Inferior parietal cortex (tissue), 1 donor: ENCODE measurements at regions not wholly inside any gene's neighbourhood (a gene's known extent, or its start where the extent isn't known, plus 50 kb on each side); places are given as distances from the start of the nearest gene placed in this dataset.

Experiments
- DNase-seq: peaks from one replicate; pipeline ENCODE4 v3.0.0-alpha.2; 2016; ENCODE audit errors: extremely low spot score

GRCh38 chr9:89655990-89656657 lies 51.3 kb downstream of the GADD45G start:
- no peak for DNase-seq

GRCh38 chr9:89657295-89657694 lies 52.5 kb downstream of the GADD45G start:
- DNase-seq = no peak

DNA sequence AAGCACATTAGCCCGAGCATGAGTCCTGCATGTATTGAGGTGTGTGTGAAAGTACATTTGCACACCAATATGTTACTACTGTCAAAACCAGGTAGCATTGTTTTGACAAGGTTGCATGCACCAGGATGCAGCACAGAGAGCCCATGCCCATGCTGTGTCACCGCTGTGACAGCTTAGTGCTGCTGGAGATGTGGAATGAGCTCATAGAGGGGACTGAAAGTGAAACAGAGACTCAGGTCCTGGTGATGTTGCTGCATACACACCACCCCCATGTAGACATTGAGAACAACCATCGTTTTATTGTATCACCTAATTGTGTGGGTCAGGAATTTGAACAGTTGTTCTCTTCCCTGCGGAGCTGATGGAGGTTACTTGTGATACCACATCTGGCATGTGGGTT lies 53.0 kb downstream of the GADD45G start:
- no peak for DNase-seq

DNA sequence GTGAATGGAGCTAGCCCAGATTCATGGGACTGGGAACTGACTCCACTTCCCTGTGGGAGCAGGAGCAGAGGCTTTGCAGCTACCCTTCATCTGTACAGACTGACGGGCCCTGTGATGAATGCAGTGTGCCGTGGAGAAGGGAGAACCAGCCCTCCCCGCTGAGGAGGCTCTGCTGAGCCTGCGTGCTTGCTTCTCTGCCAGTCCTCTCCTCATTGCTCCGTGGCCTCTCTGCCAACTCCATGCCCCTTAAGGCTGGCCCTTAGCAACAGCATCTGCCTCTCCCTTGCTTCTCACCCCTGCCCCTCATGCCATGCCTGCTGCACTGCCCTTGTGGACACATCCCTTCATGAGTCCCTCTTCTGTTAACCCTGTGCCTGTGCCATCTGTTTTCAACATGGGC lies 53.6 kb downstream of the GADD45G start:
- DNase-seq = no peak

DNA sequence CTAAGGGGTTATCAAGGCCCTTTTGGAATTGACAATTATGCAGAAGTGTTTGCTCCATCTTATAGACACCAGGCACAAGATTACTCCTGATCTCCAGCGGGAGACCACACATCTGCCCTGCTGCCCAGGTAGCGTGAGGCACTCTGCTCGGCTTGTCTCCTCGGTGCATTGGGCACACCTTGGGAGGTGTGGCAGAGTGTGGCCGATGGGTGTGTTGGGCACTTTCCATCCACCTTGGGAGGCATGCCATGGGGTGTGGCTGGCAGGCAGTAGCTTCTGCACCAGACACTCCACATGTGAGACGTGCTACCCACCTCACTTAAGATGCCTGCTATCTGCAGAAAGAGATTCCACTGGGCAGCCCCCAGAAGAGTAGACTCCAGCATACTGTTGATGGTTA lies 54.1 kb downstream of the GADD45G start:
- no peak for DNase-seq

- no peak for DNase-seq
These were observed 54.7 kb downstream of the GADD45G start for GRCh38 chr9:89659473-89659872.

GRCh38 chr9:89659891-89660685 lies 55.3 kb downstream of the GADD45G start:
- DNase-seq = no peak

GRCh38 chr9:89661391-89661949 lies 56.7 kb downstream of the GADD45G start:
- no peak for DNase-seq

GRCh38 chr9:89661956-89662717 lies 57.3 kb downstream of the GADD45G start:
- DNase-seq = peak; percentile 95

- no peak for DNase-seq
These were observed 58.2 kb downstream of the GADD45G start for GRCh38 chr9:89662718-89663613.

DNA sequence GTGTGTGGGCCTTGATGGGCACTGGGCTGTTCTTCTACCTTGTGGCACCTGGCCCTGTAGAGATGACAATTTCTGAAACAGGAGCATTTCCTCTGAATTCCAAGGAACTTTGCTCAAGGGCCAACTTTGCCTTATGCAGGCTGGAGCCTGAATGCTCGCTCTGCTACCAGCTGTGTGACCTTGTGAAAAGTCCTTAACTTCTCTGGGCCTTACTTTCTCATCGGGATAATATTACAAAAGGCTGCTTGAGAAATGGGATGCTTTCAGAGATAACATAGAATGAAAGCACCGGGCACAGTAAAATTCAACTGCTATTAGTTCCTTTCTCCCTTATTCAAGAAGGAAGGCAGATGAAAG lies 58.8 kb downstream of the GADD45G start:
- no peak for DNase-seq

DNA sequence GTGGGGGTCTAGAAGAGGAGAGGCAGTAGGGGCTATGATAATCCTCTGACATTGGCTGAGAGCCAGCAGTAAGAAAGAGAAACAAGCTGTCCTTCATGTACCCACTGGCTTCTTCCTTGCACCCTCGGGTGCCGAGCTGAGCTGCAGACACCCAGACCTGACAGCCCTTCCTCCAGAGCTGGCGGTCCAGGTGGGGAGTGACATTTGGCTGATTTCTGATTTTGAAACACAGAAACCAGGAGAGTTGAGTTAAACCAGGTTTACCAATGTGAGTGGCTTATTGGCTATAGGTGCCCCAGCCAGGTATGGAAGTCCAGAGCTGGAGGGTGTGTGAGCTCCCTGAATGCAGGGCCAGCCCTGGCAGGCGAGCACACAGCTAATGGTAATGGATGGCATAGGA lies 59.2 kb downstream of the GADD45G start:
- no peak for DNase-seq

GRCh38 chr9:89664896-89665329 lies 60.1 kb downstream of the GADD45G start:
- DNase-seq = no peak

DNA sequence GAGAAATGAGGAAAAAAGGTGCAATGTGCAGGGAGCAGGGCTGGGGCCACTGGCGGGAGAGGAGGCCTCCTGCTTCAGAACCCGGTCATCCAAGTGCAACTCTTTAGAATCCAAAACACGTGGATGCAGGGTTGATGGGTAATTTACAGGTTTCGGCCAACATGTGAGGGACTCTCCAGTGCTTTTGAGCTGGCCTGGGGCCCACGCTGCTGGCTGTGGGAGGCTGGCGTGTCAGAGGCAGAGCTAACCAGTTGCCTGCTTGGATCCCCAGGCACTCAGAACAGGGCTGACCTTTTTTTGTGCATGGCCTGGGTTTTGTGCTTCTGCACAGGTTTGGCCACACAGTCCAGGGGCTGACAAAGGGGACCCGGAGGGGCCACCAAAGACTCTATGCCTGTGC lies 61.6 kb downstream of the GADD45G start:
- DNase-seq = no peak

GRCh38 chr9:89666950-89667349 lies 62.1 kb downstream of the GADD45G start:
- DNase-seq = no peak

GRCh38 chr9:89667726-89668125 lies 62.9 kb downstream of the GADD45G start:
- DNase-seq = no peak

- DNase-seq = no peak
These were observed 63.5 kb downstream of the GADD45G start for GRCh38 chr9:89668216-89668865.

- DNase-seq = no peak
These were observed 64.0 kb downstream of the GADD45G start for GRCh38 chr9:89668866-89669246.

- DNase-seq = no peak
These were observed 64.6 kb downstream of the GADD45G start for GRCh38 chr9:89669361-89669842.

DNA sequence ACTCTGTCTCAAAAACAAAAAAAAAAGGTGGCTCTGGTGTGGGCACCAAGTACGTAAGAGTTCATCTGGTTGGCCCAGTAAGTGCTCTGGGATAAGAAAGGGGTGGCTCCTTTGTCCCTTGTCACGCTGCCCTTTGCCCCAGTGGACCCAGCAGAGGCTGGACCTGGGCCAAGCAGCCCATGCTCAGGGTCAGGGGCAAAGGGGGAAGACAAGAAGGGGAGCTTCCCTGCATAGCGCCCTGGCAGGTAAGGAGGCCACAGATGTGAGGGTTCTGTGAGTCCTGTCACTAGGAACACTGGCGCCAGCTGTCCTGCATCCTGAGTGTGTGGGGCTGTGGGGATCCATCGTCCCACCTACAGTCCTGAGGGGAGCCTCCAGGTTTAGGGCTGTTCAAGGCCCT lies 65.3 kb downstream of the GADD45G start:
- DNase-seq = no peak
